Neural progenitor cell (in vitro differentiated cells): ENCODE measurements at regions not wholly inside any gene's neighbourhood (a gene's known extent, or its start where the extent isn't known, plus 50 kb on each side); places are given as distances from the start of the nearest gene placed in this dataset.

Experiments used
- DNase-seq: peaks from one replicate; pipeline ENCODE4 v3.0.0-alpha.2; 2016; ENCODE audit warnings: low spot score
- H2AFZ ChIP-seq: fragments of 200-600 bp; sonication (generic); replicated peaks from 2 replicates; pipeline ENCODE4 v1.6.1; 2016; ENCODE audit warnings: antibody characterized with exemption
- H3F3A ChIP-seq: fragments of 200-600 bp; sonication (generic); 2 replicates; pipeline ENCODE4 v1.6.1; 2016; ENCODE audit warnings: antibody characterized with exemption, low read depth
- H3K27ac ChIP-seq: fragments of 200-600 bp; sonication (generic); 2 replicates; pipeline ENCODE4 v1.5.1; 2016; ENCODE audit warnings: mild to moderate bottlenecking
- H3K27me3 ChIP-seq: fragments of 200-600 bp; sonication (generic); 2 replicates; pipeline ENCODE4 v1.6.1; 2016; ENCODE audit warnings: mild to moderate bottlenecking, moderate library complexity
- H3K36me3 ChIP-seq: fragments of 200-600 bp; sonication (generic); 2 replicates; pipeline ENCODE4 v1.5.1; 2016
- H3K4me1 ChIP-seq: fragments of 200-600 bp; sonication (generic); 2 replicates; pipeline ENCODE4 v1.6.1; 2016; ENCODE audit warnings: mixed run types
- H3K4me2 ChIP-seq: fragments of 200-600 bp; sonication (generic); 2 replicates; pipeline ENCODE4 v1.6.1; 2016
- H3K4me3 ChIP-seq: fragments of 200-600 bp; sonication (generic); 2 replicates; pipeline ENCODE4 v1.5.1; 2016
- H3K79me2 ChIP-seq: fragments of 200-600 bp; sonication (generic); 2 replicates; pipeline ENCODE4 v1.6.1; 2016; ENCODE audit warnings: low read depth
- H3K9ac ChIP-seq: fragments of 200-600 bp; sonication (generic); 2 replicates; pipeline ENCODE4 v1.6.1; 2016
- H3K9me3 ChIP-seq: fragments of 200-600 bp; sonication (generic); 2 replicates; pipeline ENCODE4 v1.5.1; 2016; ENCODE audit warnings: low read depth
- H4K20me1 ChIP-seq: fragments of 200-600 bp; sonication (generic); 2 replicates; pipeline ENCODE4 v1.6.1; 2016; ENCODE audit warnings: low read depth
- H3K27ac Mint-ChIP-seq: 3 replicates; pipeline ENCODE4 v1.8.0; 2021; ENCODE audit warnings: mixed read lengths
- H3K27me3 Mint-ChIP-seq: 2 replicates; pipeline ENCODE4 v1.8.0; 2022; ENCODE audit warnings: low read depth, mild to moderate bottlenecking, inconsistent platforms, moderate library complexity, mixed read lengths; ENCODE audit not compliant: insufficient read depth
- H3K36me3 Mint-ChIP-seq: 3 replicates; pipeline ENCODE4 v1.8.0; 2021; ENCODE audit warnings: mixed read lengths
- H3K4me1 Mint-ChIP-seq: 3 replicates; pipeline ENCODE4 v1.8.0; 2021; ENCODE audit warnings: mixed read lengths
- H3K4me3 Mint-ChIP-seq: 3 replicates; pipeline ENCODE4 v1.8.0; 2021; ENCODE audit warnings: mild to moderate bottlenecking, moderate library complexity, mixed read lengths
- H3K9me3 Mint-ChIP-seq: 3 replicates; pipeline ENCODE4 v1.8.0; 2020; ENCODE audit warnings: mixed read lengths
- CTCF ChIP-seq: fragments of 200-600 bp; sonication (generic); IDR thresholded peaks from 2 replicates; pipeline ENCODE4 v1.5.1; 2017; ENCODE audit warnings: antibody characterized with exemption, mild to moderate bottlenecking
- EZH2 ChIP-seq: fragments of 200-600 bp; sonication (generic); IDR thresholded peaks from 2 replicates; pipeline ENCODE4 v1.6.1; 2017; ENCODE audit warnings: antibody characterized with exemption, mild to moderate bottlenecking, moderate library complexity
- EZH2phosphoT487 ChIP-seq: fragments of 200-600 bp; sonication (generic); IDR thresholded peaks from 2 replicates; pipeline ENCODE4 v1.6.1; 2017; ENCODE audit warnings: antibody characterized with exemption

GRCh38 chr3:4042869-4043268, 243.6 kb downstream of the LRRN1 start:
- Histone ChIP-seq H3K4me2 (no peak overlapping the region), H3F3A (no peaks in the 10 kb centered on the region), H3K27ac (no peak overlapping the region), H2AFZ (no peak overlapping the region), H3K9me3 (no peaks in the 10 kb centered on the region), H4K20me1 (no peaks in the 10 kb centered on the region), H3K27me3 (no peaks in the 10 kb centered on the region), H3K4me1 (peaks cover 6% of the 10 kb centered on the region), H3K79me2 (no peaks in the 10 kb centered on the region), H3K36me3 (no peaks in the 10 kb centered on the region), H3K9ac (no peak overlapping the region), H3K4me3 (no peak overlapping the region)
- Mint-ChIP-seq H3K9me3 (no peaks in the 10 kb centered on the region), H3K4me1 (peaks cover 3% of the 10 kb centered on the region), H3K27ac (no peak overlapping the region), H3K4me3 (no peak overlapping the region), H3K36me3 (no peaks in the 10 kb centered on the region), H3K27me3 (peaks cover 4% of the 10 kb centered on the region)
- no peak for DNase-seq
- TF ChIP-seq EZH2: no peak

- DNase-seq: no peak
- H3K9me3 ChIP-seq: no peaks in the 10 kb centered on the region
- H4K20me1 ChIP-seq: no peaks in the 10 kb centered on the region
Observed at GRCh38 chr3:4043867-4044575, 244.8 kb downstream of the LRRN1 start.

GRCh38 chr3:4044619-4045018, 245.4 kb downstream of the LRRN1 start:
- H3K79me2 ChIP-seq: no peaks in the 10 kb centered on the region
- TF ChIP-seq CTCF (no peak), EZH2 (no peak), EZH2phosphoT487 (no peak)
- no peaks in the 10 kb centered on the region for H3K27me3 ChIP-seq
- H3K9ac ChIP-seq: no peak overlapping the region
- H3K4me2 ChIP-seq: no peak overlapping the region
- Mint-ChIP-seq H3K27me3 (peaks cover 4% of the 10 kb centered on the region), H3K36me3 (no peaks in the 10 kb centered on the region), H3K4me1 (peaks cover 3% of the 10 kb centered on the region), H3K4me3 (no peak overlapping the region), H3K27ac (no peak overlapping the region), H3K9me3 (peaks cover 2% of the 10 kb centered on the region)
- H3K36me3 ChIP-seq: no peaks in the 10 kb centered on the region
- DNase-seq: no peak
- no peaks in the 10 kb centered on the region for H3F3A ChIP-seq
- H3K4me1 ChIP-seq: peaks cover 6% of the 10 kb centered on the region
- H3K4me3 ChIP-seq: no peak overlapping the region
- no peak overlapping the region for H2AFZ ChIP-seq
- H4K20me1 ChIP-seq: no peaks in the 10 kb centered on the region
- no peaks in the 10 kb centered on the region for H3K9me3 ChIP-seq
- H3K27ac ChIP-seq: no peak overlapping the region

More at GRCh38 chr3:4043867-4044575, 244.8 kb downstream of the LRRN1 start:
- Mint-ChIP-seq H3K9me3 (peaks cover 1% of the 10 kb centered on the region), H3K27ac (no peak overlapping the region), H3K4me3 (no peak overlapping the region), H3K36me3 (no peaks in the 10 kb centered on the region), H3K27me3 (peaks cover 4% of the 10 kb centered on the region), H3K4me1 (peaks cover 3% of the 10 kb centered on the region)
- TF ChIP-seq EZH2phosphoT487: no peak
- Histone ChIP-seq H3F3A (no peaks in the 10 kb centered on the region), H3K4me3 (no peak overlapping the region), H3K36me3 (no peaks in the 10 kb centered on the region), H3K4me2 (no peak overlapping the region), H3K4me1 (peaks cover 6% of the 10 kb centered on the region), H3K79me2 (no peaks in the 10 kb centered on the region), H3K27me3 (no peaks in the 10 kb centered on the region), H3K9ac (no peak overlapping the region), H2AFZ (no peak overlapping the region), H3K27ac (no peak overlapping the region)

GRCh38 chr3:4045756-4046155, 246.5 kb downstream of the LRRN1 start:
- Histone ChIP-seq H3K79me2 (no peaks in the 10 kb centered on the region), H3K4me3 (no peak overlapping the region), H3K4me2 (no peak overlapping the region), H2AFZ (no peak overlapping the region), H3K36me3 (no peaks in the 10 kb centered on the region), H3F3A (no peaks in the 10 kb centered on the region), H3K27me3 (no peaks in the 10 kb centered on the region), H3K9me3 (no peaks in the 10 kb centered on the region), H3K9ac (no peak overlapping the region), H4K20me1 (no peaks in the 10 kb centered on the region), H3K4me1 (peaks cover 6% of the 10 kb centered on the region), H3K27ac (no peak overlapping the region)
- TF ChIP-seq EZH2: no peak
- no peak for TF ChIP-seq CTCF
- no peak for TF ChIP-seq EZH2phosphoT487
- H3K4me3 Mint-ChIP-seq: no peak overlapping the region
- H3K36me3 Mint-ChIP-seq: no peaks in the 10 kb centered on the region
- peaks cover 3% of the 10 kb centered on the region for H3K4me1 Mint-ChIP-seq
- no peak overlapping the region for H3K27ac Mint-ChIP-seq
- DNase-seq: no peak
- H3K9me3 Mint-ChIP-seq: peaks cover 7% of the 10 kb centered on the region
- H3K27me3 Mint-ChIP-seq: peaks cover 4% of the 10 kb centered on the region
